ENCODE measurements at regions not wholly inside any gene's neighbourhood (a gene's known extent, or its start where the extent isn't known, plus 50 kb on each side); places are given as distances from the start of the nearest gene placed in this dataset.

DNA sequence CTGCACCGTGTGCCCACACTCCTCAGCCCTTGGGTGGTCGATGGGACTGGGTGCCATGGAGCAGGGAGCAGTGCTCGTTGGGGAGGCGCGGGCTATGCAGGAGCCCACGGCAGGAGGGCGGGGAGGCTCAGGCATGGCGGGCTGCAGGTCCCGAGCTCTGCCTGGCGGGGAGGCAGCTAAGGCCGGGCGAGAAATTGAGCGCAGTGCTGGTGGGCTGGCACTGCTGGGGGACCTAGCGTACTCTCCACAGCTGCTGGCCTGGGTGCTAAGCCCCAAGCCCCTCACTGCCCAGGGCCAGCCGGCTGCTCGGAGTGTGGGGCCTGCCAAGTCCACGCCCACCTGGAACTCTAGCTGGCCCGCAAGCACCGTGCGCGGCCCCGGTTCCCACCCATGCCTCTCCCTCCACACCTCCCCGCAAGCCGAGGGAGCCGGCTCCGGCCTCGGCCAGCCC, 55.9 kb upstream of the ECI2 start:
- TF ChIP-seq, protein P1, sequence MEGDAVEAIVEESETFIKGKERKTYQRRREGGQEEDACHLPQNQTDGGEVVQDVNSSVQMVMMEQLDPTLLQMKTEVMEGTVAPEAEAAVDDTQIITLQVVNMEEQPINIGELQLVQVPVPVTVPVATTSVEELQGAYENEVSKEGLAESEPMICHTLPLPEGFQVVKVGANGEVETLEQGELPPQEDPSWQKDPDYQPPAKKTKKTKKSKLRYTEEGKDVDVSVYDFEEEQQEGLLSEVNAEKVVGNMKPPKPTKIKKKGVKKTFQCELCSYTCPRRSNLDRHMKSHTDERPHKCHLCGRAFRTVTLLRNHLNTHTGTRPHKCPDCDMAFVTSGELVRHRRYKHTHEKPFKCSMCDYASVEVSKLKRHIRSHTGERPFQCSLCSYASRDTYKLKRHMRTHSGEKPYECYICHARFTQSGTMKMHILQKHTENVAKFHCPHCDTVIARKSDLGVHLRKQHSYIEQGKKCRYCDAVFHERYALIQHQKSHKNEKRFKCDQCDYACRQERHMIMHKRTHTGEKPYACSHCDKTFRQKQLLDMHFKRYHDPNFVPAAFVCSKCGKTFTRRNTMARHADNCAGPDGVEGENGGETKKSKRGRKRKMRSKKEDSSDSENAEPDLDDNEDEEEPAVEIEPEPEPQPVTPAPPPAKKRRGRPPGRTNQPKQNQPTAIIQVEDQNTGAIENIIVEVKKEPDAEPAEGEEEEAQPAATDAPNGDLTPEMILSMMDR (IDR thresholded peaks at IDR 0.05), result no peak
- no peak for TF ChIP-seq POLR2A (IDR thresholded peaks at IDR 0.05)

Measured in body of pancreas (tissue), 4 donors.